OCI-M1 (cell line): ENCODE measurements at regions not wholly inside any gene's neighbourhood (a gene's known extent, or its start where the extent isn't known, plus 50 kb on each side); places are given as distances from the start of the nearest gene placed in this dataset.
"Not testable (repeated sequence)": the region's sequence is repeated elsewhere in the genome, so short reads cannot be mapped to it uniquely, and the experiment has no call there.

Experiments
- DNase-seq: peaks from one replicate; lab custom pipeline; 2025; lab: John Stamatoyannopoulos, UW

DNA sequence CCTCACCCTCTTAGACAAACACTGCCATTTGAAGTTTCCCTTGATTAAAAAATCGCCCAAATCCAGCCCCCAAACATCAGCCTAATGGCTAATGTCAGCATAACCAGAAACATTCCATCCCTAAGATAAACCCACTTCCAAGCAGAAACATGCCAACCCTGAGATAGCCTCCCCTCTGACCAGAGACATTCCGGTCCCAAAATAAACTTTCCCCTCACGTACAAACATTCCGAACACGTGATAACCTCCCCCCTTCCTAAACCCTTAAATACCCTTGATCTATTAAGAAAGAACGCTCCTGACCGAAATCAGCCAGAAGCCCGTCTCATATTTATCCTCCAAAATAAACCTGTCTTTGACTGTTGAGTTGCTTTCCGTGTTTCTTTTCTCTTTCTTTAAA is 237.2 kb downstream of the ASMT start:
- DNase-seq: no peak

DNA sequence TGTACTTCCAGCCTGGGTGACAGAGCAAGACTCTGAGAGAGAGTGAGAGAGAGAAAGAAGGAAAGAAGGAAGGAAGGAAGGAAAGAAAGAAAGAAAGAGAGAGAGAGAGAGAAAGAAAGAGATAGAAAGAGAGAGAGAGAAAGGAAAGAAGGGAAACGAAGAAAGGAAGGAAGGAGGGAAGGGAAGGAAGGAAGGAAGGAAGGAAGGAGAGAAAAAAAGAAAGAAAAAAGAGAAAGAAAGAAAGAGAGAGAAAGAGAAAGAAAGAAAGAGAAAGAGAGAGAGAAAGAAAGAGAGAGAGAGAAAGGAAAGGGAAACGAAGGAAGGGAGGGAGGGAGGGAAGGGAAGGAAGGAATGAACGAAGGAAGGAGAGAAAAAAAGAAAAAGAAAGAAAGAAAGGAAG is 238.6 kb downstream of the ASMT start:
- no peak for DNase-seq

DNA sequence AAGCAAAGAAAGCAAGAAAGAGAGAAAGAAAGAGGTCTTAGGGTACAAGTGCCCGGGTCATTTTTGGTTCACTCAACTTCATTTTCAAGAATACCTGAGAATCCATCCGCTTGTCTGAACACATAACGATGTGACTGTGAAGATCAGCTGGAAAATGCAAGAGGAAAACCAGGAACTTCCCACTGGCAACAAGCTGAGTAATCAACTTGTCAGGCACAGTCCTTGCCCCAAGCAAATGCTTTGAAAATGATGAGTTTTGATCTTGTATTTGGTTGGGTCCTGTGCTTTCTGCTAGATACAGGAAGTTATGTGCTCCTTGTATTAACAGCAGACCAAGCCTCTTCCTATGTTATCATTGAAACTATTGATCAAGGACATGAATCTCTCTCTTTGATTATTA is 239.1 kb downstream of the ASMT start:
- DNase-seq: no peak

DNA sequence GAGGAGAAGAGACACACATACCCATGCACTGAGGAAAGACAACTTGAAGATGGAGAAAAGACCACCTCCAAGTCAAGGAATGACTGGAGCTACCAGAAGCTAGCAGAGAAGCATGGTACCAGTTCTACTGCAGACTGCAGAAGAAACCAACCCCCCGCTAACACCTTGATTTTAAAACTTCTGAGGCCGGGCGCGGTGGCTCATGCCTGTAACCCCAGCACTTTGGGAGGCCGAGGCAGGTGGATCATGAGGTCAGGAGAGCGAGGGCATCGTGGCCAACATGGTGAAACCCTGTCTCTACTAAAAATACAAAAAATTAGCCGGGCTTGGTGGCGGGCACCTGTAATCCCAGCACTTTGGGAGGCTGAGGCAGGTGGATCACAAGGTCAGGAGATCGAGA is 240.0 kb downstream of the ASMT start:
- DNase-seq: not testable (repeated sequence)

DNA sequence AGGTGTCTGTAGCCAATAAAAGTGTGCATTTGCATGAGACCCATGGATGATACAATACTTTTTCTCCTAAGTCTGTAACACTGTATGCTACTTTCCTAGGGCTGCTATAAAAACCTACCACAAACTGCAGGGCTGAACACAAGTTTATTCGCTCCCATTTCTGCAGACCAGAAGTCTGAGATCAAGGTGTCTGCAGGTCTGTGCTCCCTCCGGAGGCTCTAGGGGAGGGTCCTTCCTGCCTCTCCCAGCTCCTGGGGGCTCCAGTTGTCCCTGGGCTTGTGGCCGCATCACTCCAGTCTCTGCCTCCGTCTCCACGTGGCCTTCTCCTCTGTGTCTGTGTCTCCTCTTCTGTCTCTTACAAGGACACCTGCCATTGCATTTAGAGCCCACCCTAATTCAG is 244.4 kb downstream of the ASMT start:
- not testable (repeated sequence) for DNase-seq

DNA sequence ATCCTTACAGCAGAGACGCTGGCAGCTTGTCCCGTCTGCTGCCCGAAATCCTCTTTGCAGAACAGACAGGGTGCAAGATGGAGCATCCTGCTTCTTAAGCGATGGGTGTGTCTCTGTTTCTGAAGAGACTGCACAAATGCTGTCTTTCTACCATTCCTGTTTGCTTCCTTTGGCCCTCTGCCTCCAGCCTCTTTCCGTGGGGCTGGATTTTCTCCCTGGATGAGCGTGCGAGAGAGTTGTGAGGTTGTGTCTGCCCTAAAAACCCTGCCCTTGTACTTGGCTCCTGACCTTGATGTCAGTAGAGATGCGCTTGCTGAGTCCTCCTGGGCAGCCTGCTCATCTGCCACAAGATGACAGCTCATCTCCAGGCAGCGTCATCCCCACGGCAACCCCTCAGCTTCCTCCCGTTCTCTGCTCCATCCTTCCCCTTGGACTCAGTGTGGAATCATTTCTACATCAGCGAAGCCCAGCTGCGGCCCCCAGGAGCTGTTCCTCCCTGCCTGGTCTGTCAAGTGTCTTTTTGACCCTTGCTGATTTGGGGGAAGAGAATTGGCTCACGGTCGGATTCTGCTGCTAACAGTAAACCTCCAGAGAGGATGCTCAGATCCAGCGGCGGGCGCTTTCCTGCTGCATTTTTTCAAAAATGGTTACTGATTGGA is 246.2 kb downstream of the ASMT start:
- DNase-seq: no peak

DNA sequence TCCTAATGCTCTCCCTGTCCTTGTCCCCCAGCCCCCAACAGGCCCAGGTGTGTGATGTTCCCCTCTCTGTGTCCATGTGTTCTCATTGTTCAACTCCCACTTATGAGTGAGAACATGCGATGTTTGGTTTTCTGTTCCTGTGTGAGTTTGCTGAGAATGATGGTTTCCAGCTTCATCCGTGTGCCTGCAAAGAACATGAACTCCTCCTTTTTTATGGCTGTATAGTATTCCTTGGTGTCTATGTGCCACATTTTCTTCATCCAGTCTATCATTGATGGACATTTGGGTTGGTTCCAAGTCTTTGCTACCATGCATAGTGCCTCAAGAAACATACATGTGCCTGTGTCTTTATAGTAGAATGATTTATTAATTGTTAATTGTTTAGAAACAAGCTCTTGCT is 249.1 kb downstream of the ASMT start:
- not testable (repeated sequence) for DNase-seq

DNA sequence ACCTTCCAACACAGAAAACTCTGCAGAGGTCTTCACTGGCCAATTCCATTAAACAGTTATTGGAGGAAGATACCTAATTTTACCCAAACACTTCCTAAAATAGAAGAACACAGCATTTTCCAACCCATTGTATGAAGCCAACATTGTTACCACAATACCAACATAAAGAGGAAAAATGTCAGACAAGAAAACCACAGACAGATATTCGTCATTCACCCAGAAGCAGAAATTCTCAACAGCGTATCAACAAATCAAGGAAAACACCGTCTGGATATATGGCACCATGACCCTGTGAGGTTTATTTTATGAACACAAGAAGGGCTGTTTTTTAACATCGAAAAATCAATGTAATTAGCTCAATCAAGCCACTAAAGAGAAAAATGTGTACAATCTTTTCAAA is 255.6 kb downstream of the ASMT start:
- no peak for DNase-seq

DNA sequence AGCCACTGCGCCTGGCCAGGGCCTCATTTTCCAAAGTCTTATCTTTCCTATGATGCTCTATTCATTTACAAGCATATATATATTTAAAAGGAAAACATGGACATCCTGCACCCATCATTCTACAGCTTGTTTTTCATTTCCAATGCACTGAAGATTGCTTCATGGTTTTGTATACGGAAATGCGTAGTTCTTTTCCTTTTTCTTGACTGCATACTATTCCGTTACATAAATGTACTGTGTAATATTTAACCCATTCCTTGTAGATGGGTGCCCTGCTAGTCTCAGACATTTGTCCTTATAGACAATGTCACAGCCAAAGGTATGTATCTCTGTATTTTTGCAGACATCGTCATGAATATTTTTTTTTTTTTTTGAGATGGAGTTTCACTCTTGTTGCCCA is 257.0 kb downstream of the ASMT start:
- DNase-seq: no peak

DNA sequence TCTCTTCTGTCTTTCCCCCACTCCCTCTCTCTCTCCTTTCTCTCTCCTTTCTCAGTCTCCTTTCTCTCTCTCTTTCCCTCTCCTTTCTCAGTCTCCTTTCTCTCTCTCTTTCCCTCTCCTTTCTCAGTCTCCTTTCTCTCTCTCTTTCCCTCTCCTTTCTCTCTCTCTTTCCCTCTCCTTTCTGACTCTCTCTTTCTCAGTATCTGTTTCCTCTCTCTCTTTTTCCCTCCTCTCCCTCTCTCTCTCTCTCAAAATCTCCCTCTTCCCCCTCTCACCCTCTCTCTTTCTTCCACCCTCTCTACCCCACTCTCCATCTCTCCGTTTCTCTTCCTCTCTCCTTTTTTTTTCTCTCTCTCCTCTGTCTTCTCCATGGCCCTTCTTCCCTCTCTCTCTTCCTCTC is 258.8 kb downstream of the ASMT start:
- DNase-seq: no peak

DNA sequence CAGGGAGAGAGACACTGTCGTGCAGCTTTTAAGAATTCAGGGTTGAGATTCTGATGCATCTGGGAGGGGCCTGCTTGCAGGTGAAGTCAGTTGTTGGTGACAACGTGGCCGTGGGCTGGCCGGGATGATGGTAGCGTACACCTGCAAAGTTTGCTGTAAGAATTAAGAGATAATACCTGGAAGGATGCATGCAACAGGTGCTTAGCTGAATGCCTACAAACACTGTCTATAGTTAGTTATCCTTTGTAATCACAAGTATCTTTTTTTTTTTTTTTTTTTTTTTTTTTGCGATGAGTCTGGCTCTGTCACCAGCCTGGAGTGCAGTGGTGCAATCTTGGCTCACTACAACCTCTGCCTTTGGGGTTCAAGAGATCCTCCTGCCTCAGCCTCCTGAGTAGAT is 259.6 kb downstream of the ASMT start:
- no peak for DNase-seq

DNA sequence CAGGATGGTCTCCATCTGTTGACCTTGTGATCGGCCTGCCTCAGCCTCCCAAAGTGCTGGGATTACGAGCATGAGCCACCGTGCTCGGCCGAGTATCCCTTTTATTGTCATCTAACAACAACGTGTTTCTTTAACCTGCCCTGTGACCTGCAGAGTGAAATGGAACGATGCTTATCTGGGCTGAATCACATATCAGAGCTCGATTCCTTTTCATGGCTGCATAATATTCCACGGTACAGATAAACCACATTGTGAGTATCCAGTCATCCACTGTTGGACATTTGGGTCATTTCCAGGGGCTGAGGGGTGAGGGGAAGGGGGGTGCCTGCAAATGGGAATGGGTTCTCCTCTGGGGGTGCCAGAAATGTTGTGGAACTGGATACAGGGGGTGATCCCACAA is 260.0 kb downstream of the ASMT start:
- DNase-seq: no peak

DNA sequence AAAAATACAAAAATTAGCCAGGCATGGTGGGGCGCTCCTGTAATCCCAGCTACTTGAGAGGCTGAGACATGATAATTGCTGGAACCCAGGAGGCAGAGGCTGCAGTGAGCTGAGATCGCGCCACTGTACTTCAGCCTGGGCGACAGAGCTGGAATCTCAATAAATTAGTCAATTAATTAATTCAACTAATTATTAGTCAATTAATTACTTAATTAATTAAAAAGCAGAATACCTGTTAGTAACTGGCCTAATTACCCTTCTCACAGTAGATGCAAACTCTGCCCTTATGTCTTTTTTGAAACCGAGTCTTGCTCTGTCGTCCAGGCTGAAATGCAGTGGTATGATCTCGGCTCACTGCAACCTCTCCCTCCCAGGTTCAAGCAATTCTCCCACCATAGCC is 261.2 kb downstream of the ASMT start:
- DNase-seq: no peak

DNA sequence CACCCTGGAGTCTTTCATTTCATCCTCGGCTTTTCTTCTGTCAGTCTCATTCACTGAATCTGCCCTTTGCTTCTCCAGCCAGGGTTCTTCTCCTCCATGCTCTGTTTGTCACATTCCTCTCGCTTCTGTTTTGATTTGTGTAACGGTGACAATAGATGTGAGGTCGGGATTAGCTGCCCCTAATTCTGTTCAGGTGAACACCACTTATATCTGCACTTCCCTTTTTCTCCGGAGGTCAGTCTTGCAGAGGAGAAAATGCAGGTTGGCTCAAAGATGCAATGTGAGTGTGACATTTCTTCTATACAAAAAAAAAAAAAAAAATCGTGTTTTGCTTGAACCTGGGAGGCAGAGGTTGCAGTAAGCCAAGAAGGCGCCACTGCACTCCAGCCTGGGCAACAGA is 262.9 kb downstream of the ASMT start:
- DNase-seq: no peak

DNA sequence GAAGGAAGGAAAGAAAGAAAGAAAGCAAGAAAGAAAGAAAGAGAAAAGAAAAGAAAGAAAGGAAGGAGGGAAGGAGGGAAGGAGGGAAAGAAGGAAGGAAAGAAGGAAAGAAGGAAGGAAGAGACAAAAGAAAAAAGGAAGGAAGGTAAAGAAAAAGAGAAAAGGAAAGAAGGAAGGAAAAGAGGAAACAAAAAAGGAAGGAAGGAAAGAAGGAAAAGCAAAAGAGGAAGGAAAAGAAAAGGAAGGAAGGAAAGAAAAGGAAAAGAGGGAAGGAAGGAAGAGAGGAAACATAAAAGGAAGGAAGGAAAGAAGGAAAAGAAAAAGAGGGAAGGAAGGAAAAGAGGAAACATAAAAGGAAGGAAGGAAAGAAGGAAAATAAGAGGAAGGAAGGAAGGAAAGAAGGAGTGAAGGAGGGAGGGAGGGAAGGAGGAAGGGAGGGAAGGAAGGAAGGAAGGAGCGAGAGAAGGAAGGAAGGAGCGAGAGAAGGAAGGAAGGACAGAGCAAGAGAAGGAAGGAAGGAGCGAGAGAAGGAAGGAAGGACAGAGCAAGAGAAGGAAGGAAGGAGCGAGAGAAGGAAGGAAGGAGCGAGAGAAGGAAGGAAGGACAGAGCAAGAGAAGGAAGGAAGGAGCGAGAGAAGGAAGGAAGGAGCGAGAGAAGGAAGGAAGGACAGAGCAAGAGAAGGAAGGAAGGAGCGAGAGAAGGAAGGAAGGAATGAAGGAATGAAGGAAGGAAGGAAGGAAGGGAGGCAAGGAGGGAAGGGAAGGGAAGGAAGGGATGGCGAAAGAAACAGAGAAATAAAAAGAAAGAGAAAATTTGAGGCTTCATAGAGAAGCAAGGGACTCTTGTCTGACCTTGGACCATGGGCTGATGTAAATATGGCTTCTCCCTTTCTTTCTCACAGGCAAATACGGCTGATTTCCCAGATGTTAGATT is 266.3 kb downstream of the ASMT start:
- not testable (repeated sequence) for DNase-seq

DNA sequence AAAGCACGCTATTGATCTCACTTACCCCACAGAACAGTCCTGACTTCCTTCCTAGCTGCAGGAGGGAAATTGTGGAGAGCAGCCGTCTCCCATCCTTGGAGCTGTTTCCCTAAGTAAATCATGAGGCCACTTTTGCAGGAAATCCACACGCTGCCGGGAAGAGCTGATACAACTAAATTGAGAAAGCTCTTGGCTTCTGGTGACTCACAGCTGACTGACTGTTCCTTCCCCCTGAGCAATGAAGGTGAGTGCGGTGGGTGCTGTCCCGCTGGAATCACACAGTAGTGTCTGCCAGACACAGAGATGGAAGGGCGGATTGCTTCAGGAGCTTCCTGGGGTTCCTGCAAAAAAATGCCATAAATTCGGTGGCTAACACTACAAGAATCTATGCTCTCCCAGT is 268.9 kb downstream of the ASMT start:
- no peak for DNase-seq

DNA sequence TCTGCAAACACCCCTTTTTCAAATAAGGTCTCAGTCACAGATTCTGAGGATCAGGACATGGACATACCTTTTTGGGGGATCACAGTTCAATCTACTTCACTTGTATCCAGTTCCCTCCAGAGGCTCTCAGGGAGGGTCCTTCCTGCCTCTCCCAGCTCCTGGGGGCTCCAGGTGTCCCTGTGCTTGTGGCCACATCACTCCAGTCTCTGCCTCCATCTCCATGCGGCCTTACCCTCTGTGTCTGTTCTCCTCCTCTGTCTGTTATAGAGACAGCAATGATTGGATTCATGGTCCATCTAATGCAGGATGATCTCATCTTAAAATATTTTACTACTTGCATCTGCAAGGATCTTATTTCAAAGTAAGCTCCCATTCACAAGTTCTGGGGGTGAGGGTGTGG is 269.6 kb downstream of the ASMT start:
- no peak for DNase-seq

DNA sequence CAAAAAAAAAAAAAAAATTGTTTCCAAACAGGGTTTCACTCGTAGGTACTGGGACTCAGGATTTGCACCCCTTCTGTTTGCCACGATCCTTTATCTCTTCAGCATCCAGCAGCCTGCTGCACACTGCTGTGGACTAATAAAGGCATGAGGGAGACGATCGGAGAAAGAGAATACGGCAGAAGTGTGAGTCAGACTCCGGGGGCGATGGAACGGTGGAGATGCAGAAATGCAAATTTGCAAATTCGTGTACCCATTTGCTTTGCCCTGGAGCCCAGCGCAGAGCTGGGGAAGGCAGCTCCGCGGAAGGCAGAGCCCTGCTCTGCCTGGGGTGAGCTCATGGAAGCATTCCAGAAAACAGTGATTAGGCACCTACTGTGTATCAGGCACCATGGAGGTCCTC is 270.3 kb downstream of the ASMT start:
- no peak for DNase-seq

DNA sequence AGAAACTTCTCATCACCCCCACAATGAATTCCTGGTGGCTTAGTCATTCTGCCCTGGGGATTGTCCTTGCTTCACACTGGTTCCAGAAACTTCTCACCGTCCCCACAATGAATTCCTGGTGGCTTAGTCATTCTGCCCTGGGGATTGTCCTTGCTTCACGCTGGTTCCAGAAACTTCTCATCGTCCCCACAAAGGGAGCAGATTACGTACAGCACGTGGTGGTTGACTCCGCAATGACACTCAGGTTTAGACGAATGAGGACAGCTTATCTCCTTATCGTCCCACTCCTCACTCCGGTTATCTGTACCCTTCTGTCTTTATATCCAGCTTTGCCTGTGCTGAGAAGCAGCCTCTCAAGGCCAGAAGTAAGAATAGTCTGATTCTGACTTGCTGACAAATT is 273.4 kb downstream of the ASMT start:
- DNase-seq: not testable (repeated sequence)

DNA sequence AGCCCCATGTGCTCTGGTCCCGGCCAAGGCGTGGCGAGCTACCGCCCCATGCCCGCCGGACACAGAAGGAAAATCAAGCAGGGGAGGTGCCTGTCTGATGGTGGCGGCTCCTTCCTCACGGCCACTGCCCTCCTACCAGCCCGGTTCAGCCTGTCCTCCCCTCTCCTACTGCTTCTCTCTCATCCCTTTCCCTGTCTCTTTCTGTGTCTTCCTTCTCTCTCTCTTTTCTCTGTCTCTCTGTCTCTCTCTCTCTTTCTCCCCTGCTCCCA is 279.1 kb downstream of the ASMT start:
- no peak for DNase-seq

DNA sequence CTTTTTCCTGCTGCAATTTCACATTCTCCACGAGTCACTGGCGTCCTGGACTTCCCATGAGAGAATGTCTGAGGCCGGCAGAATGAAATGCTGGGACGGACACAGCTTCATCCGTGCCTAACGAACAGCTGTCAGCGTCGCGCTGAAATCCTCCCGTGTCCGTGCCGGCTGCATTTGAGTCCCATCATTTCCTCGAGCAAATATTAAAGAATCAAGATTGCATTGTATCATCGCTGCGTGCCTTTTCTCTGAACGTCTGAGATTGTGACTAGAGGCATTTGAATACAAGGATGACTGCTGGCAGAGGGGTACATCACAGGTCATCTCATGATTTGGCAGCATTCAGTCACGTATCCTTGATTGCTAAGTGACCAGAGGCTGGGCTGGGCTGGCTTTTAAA is 279.9 kb downstream of the ASMT start:
- DNase-seq: no peak

DNA sequence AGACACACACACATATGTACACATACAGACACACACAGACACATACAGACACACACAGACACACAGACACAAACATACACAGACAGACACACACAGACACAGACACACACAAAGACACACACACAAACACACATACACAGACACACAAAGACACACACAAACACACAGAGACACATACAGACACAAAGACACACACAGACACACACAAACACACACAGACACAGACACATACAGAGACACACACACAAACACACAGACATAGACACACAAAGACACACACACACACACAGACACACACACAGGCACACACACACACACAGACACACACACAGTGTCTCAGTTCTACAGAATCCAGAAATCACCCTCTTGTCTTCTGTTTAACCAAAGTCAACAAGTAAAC is 280.7 kb downstream of the ASMT start:
- DNase-seq: no peak

DNA sequence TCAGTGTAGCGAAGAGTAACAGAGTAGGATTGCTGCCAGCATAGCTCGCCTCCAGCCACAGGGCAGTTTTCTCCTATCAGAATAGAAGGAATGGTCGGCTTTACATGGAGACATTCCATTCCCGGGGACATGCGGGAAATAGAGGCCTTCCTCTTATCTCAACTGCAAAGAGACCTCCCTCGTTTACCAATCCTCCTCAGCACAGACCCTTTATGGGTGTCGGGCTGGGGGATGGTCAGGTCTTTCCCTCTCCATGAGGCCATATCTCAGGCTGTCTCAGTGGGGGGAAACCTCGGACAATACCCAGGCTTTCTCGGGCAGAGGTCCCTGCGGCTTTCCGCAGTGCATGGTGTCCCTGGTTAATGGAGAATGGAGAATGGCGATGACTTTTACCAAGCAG is 285.0 kb downstream of the ASMT start:
- no peak for DNase-seq

DNA sequence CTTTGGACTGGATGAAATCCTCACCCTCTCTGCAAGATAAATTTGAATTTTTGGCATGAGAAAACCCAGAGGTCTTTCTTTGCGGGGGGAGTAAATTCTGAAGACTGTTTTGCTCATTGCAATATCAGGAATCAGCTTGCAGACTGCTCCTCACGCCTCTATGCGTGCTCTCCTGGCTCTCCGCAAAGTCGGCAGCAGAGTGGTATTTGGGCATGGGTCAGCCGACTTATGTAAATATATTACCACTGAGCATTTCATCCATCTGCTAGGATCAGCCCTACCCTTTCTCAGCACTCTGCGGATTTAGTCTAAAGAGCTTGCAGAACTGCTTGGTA is 288.0 kb downstream of the ASMT start:
- DNase-seq: no peak
